Islet precursor cell (in vitro differentiated cells): ENCODE measurements at regions not wholly inside any gene's neighbourhood (a gene's known extent, or its start where the extent isn't known, plus 50 kb on each side); places are given as distances from the start of the nearest gene placed in this dataset.

Source experiments
- DNase-seq: peaks from one replicate; pipeline ENCODE4 v3.0.0-alpha.2; 2018

GRCh38 chr7:424961-425793 lies 94.5 kb downstream of the PDGFA start:
- DNase-seq = no peak

DNA sequence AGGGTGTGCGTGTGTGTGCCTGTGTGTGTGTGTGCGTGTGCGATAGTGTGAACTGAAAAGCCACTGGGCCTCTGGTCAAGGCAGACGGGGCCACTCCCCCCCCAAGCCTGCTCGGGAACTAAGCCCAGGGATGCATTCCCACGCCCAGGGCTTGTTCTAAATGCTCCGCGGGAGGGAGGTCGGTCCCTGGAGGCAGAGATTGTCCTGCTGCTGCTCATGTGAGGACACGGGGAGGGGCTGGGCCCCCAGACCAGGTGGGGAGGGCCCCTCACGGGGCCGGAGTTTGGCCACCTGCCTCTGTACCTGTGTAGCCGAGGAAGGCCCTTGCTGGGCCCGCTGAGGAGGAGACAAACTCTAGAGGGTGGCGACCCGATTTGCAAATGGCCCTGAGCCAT lies 93.9 kb downstream of the PDGFA start:
- no peak for DNase-seq

DNA sequence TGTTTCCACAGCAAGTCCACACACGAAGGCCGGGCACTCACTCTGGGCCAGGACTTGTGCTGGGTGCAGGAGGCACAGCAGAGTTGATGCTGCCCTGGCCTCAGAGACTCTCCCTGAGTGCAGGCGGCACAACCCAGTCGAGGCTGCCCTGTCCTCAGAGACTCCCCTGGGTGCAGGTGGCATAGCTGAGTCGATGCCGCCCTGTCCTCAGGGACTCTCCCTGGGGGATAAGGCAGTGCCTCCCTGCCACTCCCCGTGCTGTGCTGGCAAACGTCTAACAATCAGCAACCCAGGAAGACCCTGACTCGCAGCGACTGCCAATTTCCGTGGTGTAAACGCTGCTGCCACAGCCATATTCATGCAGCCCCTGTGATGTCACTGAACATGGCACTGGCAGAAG lies 93.1 kb downstream of the PDGFA start:
- no peak for DNase-seq

GRCh38 chr7:427506-428103 lies 92.0 kb downstream of the PDGFA start:
- DNase-seq = no peak

GRCh38 chr7:428387-428786 lies 91.3 kb downstream of the PDGFA start:
- no peak for DNase-seq

- no peak for DNase-seq
Measured at GRCh38 chr7:428927-429827, 90.5 kb downstream of the PDGFA start.

GRCh38 chr7:429828-430180 lies 89.8 kb downstream of the PDGFA start:
- DNase-seq = no peak

- no peak for DNase-seq
Measured at GRCh38 chr7:431041-431440, 88.6 kb downstream of the PDGFA start.

GRCh38 chr7:431658-432111 lies 88.0 kb downstream of the PDGFA start:
- no peak for DNase-seq

DNA sequence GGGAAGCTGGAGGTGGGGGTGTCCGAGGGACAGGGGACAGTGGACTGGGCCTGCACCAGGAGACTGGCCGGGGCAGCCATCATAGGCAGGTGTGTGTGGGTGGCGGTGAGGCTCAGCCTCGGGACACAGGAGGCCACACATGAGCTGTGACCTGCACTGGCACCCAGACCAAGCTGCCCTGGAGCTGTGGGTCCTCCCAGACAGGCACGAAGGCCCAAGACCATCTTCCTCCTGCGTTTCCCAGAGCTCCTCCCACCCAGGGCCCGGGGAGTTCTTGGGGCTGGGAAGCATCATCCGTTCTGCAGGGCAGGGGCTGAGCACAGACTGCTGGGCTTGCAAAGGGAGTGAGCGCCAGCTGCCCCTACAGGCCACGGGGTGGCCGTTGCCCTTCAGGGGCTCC lies 87.4 kb downstream of the PDGFA start:
- DNase-seq = no peak

- no peak for DNase-seq
Measured at GRCh38 chr7:432933-433332, 86.7 kb downstream of the PDGFA start.

GRCh38 chr7:433558-433957 lies 86.1 kb downstream of the PDGFA start:
- DNase-seq = no peak

DNA sequence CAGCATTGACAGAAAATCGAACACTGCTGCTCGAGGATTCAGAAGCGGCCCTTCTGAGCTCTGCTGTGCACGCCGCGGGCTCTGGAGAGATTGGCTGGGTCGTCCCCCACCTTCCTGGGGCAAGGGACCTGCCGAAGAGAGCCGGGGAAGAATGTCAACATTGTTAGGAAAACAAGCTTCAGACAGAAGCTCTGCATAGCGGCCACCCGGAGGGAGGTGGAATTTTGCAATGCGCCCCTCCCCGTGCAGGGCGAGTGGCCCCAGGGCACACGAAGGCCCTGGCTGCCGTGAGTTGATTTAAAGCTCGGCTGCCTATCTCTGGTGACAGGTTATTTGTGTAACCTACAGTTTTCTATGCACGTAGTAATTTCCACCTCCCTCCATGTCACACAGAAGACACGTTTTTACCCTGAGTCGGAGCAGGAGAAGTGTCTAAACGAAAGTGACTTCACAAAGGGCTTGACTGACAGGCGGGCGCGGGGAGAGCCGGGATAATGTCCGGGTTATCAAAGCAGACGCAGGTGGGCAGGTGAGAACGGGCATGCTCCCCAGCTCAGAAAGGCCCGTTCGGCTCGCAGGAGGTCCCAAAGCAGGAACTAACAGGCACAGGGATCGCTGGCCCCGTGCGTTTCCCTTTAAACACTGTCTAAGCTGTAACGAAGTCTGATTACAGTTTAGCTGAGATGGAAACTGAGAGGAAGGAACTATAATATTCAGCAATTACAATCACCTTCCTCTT lies 84.6 kb downstream of the PDGFA start:
- DNase-seq = peak; percentile 95

GRCh38 chr7:435630-436366 lies 83.8 kb downstream of the PDGFA start:
- peak; percentile 86 for DNase-seq

DNA sequence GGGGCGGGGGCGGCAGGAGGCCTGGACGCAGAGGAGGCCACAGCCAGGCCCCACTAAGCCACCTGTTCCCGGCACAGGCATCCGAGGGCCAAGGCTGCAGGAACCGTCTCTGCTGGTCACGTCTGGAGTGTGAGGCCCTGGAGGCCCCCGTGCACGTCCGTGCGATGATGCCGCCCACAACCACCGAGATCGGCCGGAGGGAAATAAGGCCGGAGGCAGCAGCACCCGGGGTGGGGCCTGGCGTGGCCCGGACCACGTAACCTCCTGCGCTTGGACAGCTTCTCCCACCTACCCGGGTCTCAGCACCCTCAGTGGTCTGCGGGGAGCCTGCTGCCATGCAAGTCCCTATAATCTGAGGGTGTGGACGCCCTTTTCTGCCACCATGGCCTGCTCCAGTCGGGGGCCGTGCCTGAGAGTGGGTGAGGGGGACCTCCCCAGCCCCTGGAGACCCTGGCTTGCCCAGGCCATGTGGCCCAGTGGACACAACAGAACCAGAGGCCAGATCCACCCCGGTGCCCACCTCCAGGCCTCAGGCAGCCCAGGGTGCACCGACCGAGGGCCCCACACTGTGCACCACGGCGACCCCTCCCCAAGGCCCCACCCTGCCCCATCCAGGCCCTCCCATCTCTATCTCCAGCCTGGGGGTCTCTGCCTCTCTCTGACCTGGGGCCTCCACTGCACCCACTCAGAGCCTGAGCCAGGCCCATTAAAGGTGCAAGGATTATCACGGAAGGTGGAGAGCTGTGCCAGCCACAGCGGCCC lies 83.1 kb downstream of the PDGFA start:
- no peak for DNase-seq

DNA sequence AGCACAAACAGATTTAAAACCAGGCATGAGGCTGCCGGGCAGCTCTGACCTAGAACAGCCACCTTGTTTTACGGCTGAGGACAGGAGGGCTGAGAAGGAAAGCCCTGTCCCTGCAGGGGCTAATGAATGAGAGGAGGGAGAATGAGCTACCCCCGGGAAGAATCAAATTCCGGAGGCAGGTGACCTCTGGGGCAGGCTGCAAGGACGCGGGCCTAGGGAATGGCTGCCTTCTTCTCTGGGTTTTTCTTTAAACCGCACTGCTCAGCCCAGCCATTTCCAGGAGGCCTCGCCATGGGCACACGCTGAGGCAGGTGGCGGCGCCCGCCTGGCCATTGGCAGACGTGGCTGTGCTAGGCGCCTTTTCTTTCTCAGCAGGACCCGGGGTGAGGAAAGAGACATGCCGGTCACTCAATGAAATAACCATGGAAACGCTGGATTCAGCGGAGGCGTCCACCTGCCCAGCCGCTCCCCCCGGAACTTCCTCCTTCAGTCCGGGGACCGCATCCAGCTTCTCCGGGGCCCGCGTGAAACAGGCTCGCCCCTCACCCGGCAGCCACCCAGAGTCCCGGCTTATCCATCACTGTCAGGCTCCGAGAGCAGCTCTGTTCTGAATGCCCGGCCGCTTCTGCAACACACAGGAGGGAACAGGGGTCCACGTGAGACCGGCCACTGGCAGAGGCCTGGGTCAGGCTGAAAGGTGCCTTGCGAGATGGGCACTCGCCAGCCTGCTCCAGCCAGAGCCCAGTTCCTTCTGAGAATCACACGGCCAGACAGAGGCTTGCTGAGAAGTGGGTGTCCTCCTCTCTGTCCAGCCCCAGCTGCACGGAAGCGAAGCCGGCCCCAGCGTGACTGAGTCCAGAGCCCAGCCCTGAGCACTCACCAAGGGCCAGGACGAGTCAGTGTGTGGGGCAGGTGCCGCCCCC lies 82.1 kb downstream of the PDGFA start:
- DNase-seq = no peak

DNA sequence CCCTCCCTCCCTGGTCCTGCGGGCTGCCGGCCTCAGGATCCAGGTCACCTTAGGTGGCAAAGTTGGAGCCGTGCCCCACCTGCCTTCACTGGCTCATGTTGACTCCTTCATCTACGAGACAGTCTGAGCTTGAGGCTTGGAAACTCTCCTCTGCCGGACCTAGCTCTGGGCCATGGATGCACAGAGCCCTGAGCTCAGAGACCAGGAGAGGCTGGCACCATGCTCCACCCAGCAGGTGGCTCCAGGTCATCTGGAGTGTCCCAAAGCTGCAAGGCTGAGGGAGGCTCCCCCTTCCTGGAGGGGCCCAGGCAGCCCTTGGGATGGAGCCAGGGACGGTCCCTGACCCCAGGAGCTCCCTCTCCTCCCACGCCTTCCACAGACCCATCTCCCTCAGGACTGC lies 81.3 kb downstream of the PDGFA start:
- no peak for DNase-seq

GRCh38 chr7:438916-439315 lies 80.7 kb downstream of the PDGFA start:
- DNase-seq = no peak

DNA sequence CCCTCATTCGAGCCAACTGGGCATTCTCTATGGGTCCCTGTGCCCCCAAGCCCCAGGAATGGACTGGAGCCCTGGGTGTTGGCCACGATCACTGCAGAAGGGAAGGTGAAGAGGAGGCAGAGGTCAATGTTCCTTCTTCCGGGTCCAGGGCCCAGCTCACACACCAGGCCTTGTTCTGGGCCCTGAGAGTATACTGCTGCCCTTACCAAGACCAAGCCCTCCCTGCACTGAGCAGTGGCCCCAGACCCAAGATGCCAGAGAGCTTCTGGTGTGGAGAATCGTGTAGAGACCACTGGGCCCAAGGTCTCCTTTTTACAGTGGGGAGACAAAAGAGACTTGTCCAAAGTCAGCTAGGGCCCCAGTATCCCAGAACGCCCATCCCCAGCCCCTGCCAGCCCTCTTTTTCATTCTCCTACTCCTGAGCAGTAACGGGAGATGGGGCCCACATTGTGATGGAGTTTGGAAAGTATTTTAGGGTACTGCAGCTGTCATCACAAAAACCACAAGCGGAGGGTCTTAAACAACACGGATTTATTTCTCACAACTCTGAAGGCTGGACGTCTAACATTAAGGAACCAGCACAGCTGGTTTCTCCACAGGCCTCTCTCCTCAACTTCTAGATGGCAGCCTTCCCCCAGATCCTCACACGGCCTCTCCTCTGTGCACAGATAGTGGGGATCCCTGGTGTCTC lies 79.4 kb downstream of the PDGFA start:
- no peak for DNase-seq
